ENCODE measurements at regions not wholly inside any gene's neighbourhood (a gene's known extent, or its start where the extent isn't known, plus 50 kb on each side); places are given as distances from the start of the nearest gene placed in this dataset.

GRCh38 chr14:95440496-95440895 is 76.0 kb downstream of the SYNE3 start:
- TF ChIP-seq CTCF (IDR thresholded peaks at IDR 0.05; ENCODE audit: borderline replicate concordance, extremely low read depth, low read length, poor library complexity, severe bottlenecking): no peak
- TF ChIP-seq EZH2 (IDR thresholded peaks at IDR 0.05; ENCODE audit: borderline replicate concordance, low read depth, low read length, severe bottlenecking): no peak

Measured in DND-41 (cell line).